NOMO-1 treated with DMSO at 0.1 percent for 48 hours (cell line): ENCODE measurements at regions not wholly inside any gene's neighbourhood (a gene's known extent, or its start where the extent isn't known, plus 50 kb on each side); places are given as distances from the start of the nearest gene placed in this dataset.
A peak's percentile ranks its signal among the peaks of the same experiment; 100 is the strongest.
"Not testable (repeated sequence)": the region's sequence is repeated elsewhere in the genome, so short reads cannot be mapped to it uniquely, and the experiment has no call there.

Experiments
- DNase-seq: peaks from one replicate; lab custom pipeline; 2025; ENCODE audit not compliant: unreplicated experiment; lab: John Stamatoyannopoulos, UW

DNA sequence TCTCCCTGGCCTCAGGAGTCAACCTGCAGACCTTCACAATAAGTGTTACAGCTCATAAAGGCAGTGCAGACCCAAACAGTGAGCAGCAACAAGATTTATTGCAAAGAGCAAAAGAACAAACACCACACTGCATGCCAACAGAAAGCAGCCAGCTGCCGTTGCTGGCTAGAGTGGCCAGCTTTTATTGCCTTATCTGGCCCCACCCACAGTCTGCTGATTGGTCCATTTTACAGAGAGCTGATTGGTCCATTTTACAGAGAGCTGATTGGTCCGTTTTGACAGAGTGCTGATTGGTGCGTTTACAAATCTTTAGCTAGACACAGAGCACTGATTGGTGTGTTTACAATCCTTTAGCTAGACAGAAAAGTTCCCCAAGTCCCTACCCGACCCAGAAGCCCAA is 885.9 kb upstream of the SPRY2 start:
- not testable (repeated sequence) for DNase-seq

DNA sequence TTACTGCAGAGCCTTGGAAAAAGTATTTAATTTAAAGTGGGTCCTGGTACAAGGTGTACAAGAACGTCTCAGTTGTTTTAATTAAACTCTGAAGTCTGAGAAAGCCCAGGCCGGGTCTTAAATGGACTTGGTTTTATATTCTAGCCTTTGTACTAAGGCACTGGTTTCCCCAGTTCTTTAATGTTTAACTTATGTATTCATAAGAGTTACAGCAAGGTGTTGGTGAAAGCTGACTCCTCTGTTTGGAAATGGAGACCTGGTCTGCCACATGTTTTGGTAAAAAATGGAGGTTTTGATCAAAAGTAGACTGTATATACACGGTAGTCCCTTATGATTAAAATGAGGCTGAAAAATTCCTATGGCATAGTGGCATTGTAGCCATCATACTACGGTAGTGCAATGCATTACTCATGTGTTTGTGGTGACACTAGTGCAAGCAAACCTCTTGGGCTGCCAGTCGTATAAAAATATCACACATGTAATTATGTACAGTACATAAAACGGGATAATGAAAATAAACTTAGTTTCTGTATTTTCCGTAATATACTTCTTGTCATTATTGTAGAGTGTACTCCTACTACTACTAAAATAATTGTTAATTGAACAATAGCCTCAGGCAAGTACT is 883.4 kb upstream of the SPRY2 start:
- no peak for DNase-seq

DNA sequence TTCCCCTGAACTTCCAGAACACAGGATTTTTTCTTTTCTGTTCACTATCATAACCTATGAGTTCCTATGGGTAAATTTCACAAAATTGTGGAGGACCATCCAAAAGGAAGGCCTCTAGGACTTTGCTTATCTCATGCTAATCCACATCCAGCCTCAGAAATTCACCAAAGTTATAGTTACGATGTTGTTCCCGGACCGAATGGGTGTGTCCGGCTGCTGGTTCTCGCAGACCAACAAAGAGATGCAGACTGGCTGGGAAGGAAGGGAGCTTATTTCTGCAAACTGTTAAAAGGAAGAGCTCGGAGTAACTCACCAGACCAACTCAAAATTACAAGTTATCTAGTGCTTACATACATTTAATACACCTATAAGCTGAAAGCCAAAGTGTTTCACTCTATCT is 882.9 kb upstream of the SPRY2 start:
- DNase-seq, result no peak

DNA sequence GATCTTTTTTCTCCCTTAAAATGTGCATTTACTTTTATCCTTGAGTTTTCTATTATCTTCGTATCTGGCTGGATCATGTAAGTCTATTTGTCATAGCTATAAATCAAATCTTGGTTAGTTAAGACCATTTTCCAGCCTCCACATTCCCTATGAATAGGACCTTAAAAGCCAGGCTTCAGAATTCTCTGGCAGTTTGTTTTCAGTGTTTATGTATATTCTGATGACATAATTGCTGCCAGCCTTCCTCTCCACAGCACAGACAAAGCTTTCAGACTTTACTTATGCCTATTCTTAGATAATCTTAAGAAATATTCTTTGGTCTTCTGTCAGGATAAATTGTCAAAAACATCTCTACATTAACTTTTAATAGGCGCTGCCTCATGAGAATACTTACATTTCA is 870.8 kb upstream of the SPRY2 start:
- DNase-seq, result no peak

DNA sequence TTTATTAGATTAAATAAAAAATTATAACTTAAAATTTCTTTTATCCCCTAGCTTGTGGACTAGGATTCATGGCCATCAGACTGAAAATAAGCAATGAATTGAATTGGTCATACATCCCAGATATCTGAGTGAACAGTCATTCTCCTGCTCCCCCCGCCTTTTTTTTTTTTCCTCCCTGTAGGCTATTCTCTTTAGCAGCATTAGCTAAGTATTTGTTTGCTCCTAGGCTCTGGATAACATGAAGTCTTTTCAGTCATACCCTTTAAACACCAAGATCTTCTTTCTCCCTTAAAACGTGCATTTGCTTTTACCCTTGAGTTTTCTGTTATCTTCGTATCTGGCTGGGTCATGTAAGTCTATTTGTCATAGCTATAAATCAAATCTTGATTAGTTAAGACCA is 866.7 kb upstream of the SPRY2 start:
- no peak for DNase-seq

DNA sequence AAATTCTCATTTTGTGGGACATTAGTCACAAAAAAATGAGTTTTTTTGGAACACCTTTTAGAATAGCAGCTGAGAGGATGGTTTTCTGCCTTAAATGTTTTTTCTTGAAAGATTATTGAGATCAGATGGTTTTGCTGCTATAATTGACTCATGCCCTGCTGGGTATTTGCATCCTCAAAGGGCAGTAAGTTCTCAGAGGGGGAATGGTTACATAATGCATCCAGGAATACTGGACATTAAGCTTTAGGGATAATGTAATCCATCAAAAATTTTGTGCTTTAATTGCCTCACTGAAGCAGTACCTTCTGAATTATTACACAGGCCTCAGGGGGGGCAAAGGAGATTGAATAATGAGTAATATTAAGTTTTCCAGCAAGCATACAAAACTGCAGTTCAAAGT is 866.3 kb upstream of the SPRY2 start:
- no peak for DNase-seq

DNA sequence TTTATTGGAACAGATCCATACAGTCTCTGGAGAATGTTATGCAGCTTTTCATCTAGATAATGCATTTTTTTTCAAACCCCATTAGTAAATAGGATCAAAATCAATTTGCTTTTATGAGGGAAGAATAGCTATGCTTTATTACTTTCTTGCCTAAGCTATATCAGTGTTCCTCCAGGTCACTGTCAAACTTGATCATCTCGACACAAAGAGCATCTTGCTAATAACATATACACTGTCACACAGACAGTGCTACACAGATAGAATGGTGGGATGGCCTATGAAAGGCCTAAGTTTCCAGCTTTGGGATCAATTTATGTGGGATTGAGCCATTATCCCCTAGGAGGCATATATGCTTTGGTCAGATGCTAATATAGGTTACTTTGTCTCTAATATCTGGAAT is 862.9 kb upstream of the SPRY2 start:
- DNase-seq, result no peak

DNA sequence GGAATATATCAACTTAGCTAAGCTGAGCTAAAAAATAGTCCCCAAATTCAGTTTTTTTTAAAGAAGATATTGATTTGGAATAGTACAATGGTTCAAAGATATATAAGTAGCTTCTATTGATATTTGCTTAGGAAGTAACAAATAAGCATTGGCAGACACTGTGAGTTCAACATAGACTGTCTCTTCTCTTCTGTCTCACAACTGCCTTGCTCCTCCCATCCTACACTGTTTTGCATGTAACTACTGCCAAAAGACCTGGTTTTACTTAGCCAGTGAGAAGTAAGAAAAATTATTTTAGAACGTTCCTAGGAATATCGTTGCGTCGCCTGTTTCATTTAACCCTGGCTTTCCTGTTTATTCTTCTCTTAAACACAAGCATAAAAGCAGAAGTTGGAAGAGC is 859.0 kb upstream of the SPRY2 start:
- DNase-seq, result no peak

DNA sequence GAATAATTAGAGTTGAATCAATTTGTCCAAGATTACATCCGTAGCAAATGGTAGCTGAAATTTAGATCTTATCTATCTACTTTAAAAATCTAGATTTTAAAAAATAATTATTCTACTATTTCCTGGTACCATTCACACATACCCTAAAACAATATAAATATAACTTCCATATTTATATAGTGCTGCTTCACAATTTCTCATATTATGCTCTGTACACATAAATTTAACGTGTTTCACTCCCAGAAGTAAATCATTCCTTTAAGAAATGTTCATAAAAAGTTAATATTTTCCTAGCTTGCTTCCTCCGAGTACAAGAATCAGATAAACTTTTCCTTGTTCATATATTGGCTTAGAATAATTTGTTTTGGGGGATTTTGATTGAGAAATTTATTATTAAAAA is 857.0 kb upstream of the SPRY2 start:
- no peak for DNase-seq

DNA sequence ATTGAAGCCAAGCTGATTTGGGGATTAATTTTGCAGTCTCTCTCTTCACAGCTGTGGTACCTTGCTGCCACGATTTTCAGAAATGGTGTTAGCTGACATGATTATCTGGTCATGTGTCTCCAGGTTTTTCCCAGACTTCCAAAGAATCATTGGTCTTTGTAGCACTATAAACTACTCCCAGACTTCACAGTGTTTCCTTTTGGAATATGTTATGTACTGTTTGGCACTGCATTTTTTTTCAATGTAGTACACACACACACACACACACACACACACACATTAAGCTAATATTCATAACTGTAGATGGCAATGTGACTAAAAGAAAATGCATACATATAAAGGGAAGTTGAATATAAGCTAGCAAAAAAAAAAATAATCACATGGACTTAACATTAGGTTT is 856.6 kb upstream of the SPRY2 start:
- DNase-seq, result no peak

DNA sequence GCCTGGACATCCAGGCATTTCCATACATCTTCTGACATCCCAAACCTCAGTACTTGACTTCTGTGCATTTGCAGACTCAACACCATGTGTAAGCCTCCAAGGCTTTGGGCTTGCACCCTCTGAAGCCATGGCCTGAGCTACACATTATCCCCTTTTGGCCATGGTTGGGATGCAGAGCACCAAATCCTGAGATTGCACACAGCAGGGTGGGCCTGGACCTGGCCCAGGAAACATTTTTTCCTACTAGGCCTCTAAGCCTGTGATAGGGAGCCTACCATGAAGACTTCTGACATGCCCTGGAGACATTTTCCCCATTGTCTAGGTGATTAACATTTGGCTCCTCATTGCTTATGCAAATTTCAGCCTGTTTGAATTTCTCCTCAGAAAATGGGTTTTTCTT is 853.4 kb upstream of the SPRY2 start:
- DNase-seq, result no peak

DNA sequence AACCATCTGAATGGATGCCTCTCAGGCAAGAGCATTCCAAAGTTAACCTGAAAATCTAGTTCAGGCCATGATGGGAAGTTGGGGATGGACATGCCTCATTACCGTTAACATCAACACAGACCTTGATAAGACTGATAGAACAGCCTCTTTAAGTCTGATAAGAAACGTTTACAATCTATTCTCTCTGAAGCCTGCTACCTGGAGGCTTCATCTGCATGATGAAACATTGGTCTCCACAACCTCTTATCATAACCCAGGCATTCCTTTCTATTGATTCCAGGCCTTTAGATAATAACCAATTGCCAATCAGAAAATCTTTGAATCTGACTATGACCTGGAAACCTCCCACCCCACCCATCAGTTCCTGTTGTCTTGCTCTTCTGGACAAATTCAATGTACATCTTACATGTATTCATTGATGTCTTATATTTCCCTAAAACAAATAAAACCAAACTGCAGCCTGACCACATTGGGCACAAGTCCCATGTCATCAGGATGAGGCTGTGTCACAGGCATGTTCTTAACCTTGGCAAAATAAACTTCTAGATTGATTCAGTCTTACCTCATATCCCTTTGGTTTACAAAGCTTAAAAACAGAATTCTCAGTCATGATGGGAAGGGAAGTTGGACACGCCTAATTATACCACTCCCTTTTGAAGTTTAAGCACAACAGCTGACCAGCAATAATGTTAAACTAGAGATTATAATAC is 843.8 kb upstream of the SPRY2 start:
- no peak for DNase-seq

DNA sequence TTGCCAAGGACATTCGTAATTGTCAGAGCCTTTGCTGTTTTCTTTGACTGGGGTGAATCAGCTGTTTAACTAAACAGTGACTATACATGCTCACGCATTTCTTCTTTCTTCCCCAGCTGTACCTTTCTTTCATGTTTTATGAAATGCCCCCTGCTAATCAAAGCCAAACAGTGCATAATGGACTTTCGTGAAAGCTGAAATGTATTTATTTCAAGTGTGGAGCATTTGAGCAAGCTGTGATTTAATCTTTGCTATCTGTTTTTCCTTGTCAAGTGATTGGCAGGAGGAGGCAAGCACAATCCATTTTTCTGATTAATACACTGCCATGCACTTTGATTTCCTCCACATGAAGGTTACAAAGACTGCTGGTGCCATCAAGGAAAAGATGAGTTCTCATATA is 831.7 kb upstream of the SPRY2 start:
- no peak for DNase-seq

DNA sequence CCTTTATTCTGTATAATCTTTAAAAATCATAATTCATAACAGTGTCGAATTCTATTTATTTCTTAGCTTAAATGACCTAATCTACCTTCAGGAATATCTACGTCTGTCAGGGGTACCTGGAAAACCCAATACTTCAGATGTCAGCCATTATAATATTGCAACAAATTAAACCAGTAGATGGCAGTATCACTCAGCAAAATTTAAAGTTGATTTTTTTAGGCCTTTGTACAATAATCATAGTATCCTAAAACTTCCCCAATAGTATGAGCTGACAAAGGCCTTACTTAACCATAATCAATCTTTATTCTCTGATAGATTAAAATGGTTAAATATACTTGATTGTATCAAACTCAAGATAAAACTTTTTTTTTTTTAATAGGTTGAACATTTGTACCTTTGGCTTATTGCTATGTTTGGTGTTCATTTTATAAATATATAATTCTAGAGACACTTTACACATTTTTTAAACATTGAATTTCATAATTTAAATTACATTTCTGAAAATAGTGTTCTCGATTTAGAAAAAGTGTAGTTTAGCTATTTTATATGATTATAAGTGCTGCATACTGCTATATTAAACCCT is 830.2 kb upstream of the SPRY2 start:
- peak; percentile 9 for DNase-seq

DNA sequence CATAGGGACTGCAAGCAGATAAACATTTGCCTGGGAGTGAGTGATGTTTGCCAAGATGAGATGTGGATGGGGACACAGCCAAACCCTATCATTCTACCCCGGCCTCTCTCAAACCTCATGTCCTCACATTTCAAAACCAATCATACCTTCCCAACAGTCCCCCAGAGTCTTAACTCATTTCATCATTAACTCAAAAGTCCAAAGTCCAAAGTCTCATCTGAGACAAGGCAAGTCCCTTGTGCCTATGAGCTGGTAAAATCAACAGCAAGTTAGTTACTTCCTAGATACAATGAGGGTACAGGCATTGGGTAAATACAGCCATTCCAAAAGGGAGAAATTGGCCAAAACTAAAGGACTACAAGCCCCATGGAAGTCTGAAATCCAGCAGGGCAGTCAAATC is 822.9 kb upstream of the SPRY2 start:
- DNase-seq, result not testable (repeated sequence)

DNA sequence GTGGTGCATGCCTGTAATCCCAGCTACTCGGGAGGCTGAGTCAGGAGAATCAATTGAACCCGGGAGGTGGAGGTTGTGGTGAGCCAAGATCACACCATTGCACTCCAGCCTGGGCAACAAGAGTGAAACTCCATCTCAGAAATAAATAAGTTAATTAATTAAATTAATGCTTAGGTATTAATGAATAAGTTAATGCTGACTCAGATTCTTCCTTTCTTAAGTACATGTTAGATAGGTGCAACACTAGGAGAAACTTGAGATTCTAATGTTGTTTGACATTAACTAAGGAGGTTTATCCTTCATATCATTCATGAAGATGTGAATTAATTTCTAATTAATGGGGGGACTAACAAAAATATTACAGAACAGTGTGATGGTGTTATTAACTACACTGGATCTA is 812.6 kb upstream of the SPRY2 start:
- no peak for DNase-seq

DNA sequence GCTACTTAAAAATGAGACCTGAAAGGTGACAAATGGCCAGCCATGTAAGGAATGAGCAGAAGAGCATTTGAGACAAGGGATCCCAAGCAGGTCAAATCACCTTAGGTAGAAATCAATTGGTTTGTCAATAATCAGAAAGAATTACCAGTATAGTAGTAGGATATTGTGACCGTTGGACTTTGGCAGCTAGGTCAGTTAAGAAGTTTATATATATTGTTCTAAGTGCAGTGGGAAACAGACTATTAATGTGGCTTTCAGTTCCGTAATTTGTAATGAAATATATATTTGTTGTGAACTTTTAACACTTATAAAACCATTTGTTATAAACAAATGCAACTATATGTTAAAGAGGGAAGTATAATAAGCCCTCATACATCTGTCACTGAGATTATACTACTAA is 807.9 kb upstream of the SPRY2 start:
- DNase-seq, result no peak

DNA sequence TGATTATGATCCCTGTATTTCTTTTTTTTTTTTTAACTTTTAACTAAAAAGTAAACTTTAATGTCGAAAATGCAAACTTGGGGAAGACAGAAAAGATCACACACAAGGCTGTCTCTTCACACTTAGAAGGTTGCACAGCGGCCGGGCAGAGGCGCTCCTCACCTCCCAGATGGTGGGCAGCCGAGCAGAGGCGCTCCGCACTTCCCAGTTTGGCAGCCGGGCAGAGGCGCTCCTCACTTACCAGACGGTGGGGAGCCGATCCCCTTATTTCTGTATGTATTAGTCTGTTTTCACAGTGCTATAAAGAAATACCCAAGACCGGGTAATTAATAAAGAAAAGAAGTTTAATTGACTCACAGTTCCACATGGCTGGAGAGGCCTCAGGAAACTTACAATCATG is 805.6 kb upstream of the SPRY2 start:
- not testable (repeated sequence) for DNase-seq

DNA sequence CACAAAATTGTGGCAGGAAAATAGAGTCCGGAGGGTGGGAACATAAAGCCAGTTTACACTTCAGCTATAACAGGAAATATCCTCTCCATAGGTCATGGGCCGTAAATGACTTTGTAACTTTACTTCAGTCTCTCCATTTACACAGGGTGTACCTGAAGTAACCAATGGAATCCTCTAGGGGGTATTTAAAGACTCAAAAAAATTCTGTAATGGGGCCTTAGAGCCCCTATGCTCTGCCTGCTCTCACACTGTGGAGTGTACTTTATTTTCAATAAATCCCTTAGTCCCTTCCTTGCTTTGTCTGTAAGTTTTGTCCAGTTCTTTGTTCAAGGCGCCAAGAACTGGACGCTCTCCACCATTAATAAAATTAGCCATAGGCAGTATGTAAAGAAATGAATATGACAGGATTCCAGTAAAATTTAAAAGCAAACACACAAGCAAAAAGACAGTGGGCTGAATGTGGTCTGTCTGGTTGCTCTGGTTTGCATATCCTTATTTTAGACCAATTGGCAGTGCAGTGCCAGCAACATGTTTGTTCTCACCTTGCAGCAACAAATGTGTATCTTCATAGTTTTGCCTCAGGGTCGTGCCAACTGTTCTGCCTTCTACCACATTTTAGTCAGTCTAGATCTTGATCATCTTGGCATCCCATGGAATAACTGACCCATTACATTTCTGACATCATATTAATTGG is 801.5 kb upstream of the SPRY2 start:
- no peak for DNase-seq

DNA sequence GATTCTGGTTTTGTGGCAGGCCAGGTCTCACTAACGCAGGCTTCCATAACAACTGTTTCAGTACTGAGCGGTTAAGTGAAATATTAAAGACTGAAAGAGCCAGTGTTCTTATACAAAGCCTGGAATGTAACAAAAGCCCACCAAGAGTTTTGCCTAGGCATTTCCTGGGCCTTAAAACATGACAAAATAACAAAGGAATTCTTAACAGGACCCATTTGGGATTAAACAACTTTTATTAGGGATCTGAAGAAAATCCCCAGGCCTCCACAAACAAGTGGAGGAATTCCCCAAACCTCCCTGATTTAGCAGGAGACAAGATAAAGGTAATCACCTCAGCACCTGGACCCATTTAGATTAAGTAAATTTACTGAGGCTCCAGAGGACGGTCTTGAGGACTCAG is 799.7 kb upstream of the SPRY2 start:
- DNase-seq, result no peak

DNA sequence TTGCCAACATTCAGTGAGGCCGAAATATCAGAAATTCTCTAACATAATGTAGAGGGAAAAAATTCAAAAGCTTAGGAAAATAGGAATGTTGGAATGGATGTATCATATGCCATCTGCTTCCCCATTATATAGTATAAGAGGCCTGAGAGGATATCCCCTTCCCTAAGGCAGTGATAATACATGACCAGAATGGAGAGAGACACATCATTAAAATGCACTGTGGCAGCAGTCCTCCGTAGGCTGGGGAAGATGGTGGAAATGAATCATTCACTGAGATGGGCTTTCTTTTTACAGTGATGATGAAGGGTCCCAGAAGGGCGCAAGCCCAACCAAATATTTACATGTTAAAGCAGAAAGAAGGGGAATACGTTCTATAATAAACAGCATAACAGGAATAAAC is 799.1 kb upstream of the SPRY2 start:
- no peak for DNase-seq

DNA sequence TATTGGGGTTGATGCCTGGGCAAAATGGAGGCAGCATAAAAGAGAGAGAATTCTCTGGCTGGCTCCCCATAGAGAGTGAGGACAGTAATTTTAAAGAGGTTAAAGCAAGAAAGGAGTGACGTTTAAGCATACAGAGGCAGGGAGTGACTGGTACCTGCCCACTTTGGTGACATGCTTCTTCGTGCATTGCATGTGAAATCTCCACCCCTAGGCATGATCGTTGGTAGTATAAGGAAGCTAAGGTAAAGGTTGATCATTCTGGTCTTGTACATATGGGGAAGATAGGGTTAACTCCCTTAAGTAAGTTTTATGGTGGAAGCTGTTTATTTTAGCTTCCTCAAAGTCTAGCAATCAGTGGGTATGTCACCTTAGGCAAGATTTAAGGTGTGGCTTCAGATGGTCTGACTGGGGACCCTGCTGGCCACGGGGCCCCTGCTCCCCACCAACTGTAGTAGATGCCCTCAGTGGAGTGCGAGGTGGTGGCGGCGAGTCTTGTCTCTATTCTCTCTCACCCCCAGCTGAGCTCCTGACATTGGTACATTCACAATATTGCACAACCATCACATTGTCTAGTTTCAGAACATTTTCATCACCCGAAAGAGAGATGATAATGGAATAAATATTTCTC is 797.5 kb upstream of the SPRY2 start:
- DNase-seq, result no peak
